GM19023 (cell line): ENCODE measurements at regions not wholly inside any gene's neighbourhood (a gene's known extent, or its start where the extent isn't known, plus 50 kb on each side); places are given as distances from the start of the nearest gene placed in this dataset.

ENCODE experiments used
- ATAC-seq: cut with Tn5 transposase; IDR thresholded peaks from one replicate; pipeline ENCODE4 v1.9.1; 2021; ENCODE audit warnings: mild to moderate bottlenecking, moderate library complexity; ENCODE audit not compliant: unreplicated experiment

DNA sequence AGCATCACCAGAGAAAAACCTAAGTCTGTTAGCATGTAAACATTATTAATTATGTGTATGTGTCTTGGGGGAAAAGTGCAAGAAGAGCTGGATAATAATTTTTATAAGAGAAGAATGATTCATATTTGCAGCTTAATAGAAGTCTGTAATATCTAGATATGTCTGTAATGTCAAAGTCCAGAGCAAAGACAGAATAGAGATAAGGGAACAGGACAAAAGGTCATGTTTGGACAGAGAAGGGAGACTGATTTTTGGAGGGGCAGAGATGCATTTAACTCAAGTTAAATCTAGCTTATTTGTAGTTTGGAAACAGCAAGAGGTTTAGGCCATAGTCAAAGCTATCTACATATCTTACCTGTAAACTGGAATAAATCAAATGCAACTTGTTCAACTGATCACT, 61.2 kb downstream of the MAGED1 start:
- ATAC-seq = no peak

DNA sequence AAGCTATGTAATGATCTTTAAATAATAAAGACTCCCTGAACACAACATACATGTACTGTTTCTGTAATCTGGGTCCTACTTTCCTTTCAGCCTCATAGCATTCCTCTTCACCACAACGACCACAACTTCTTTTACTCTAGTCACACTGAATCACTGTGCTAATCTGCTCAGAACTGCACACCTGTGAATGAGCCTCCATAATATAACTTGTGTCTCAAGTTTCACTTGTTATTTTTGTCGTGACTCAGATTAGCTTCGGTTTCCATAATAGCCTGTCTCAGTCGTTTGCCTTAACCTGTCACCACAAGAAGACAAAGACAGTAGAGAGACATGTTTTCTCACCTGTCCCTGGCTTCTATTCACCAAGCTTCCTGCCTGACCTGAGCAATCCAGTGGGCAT, 61.8 kb downstream of the MAGED1 start:
- peak; percentile 88 for ATAC-seq

DNA sequence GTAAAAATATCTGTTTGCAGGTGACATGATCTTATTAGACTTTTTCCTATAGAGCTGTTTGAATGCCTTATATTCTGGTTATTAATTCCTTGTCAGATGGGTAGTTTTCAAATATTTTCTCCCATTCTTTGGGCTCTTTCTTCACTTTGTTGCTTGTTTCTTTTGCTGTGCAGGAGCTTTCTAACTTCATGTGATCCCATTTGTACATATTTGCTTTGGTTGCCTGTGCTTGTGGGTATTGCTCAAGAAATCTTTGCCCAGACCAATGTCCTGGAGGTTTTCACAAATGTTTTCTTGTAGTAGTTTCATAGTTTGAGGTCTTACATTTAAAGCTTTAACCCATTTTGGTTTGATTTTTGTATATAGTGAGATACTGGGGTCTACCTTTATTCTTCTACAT, 63.0 kb downstream of the MAGED1 start:
- no peak for ATAC-seq

DNA sequence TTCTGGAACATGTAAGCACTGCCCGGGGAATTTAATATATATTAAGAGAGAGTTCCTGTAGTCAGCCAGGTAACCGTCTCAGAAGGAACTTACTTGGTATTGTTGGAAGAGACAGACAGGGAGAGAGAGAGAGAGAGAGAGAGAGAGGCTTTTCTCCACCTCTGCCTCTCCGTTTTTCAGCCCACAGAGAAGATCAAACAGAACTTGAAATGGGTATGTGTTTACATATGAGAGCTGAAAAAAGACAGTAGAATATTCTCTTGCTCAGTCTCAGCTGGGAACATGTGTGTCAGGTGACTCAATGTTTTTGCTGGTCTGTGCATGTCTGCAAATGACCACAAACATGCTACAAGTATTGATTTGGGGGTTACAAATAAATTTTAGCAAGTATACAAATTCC, 81.9 kb downstream of the MAGED1 start:
- ATAC-seq = no peak

DNA sequence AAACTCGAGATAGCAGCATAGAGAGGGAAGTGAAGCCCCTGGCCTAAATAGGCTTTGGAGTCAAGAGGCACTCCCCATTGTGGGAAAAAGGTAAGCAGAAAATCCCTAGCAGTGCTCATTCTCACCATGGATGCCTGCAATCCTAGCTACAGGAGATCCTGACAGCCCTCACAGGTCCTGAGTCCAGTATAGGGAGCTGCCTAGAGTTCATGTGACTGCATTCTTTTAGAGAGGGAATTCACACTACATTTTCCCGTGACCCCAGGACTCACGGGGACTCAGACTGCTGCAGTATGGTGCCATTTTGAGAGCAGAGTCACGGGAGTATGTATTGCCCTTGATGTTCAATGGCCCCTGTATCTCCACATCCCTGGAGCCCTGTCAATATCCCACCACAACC, 82.4 kb downstream of the MAGED1 start:
- no peak for ATAC-seq

DNA sequence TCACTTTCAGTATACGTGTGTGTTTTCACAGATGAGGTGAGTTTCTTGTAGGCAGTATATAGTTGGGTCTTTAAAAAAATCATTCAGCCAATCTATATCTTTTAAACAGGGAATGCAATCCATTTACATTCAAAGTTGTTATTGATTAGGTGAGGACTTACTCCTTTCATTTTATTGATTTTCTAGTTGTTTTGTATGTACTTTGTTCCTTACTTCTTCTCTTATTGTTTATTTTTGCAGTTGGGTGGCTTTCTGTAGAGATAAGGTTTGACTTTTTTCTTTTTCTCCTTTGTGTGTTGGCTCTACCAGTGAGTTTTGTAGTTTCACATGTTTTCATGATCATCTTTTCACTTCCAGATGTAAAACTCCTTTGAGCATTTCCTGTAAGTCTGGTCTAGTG, 83.1 kb downstream of the MAGED1 start:
- no peak for ATAC-seq
